Fibroblast of lung (primary cell): ENCODE measurements at regions not wholly inside any gene's neighbourhood (a gene's known extent, or its start where the extent isn't known, plus 50 kb on each side); places are given as distances from the start of the nearest gene placed in this dataset.

ENCODE experiments used
- DNase-seq, 2 donors: peaks; one replicate each; pipeline versions ENCODE4 v3.0.0 to v3.0.0-alpha.2; 2010; ENCODE audit warnings: low read depth in 2 of 2
- H2AFZ ChIP-seq: 2 replicates; pipeline ENCODE4 v1.5.1; 2012; ENCODE audit warnings: low read length, control low read depth, inconsistent platforms
- H3K27ac ChIP-seq: 2 replicates; pipeline ENCODE4 v1.5.1; 2011; ENCODE audit warnings: low read length, control low read depth; ENCODE audit not compliant: insufficient read depth
- H3K27me3 ChIP-seq: 2 replicates; pipeline ENCODE4 v1.5.1; 2011; ENCODE audit warnings: mild to moderate bottlenecking, low read length; ENCODE audit not compliant: control insufficient read depth, insufficient read depth
- H3K36me3 ChIP-seq: 2 replicates; pipeline ENCODE4 v1.5.1; 2011; ENCODE audit warnings: low read length; ENCODE audit not compliant: control insufficient read depth, insufficient read depth
- H3K4me1 ChIP-seq: 2 replicates; pipeline ENCODE4 v1.5.1; 2011; ENCODE audit warnings: low read length; ENCODE audit not compliant: control insufficient read depth, insufficient read depth; ENCODE audit errors: extremely low read depth
- H3K4me2 ChIP-seq: 2 replicates; pipeline ENCODE4 v1.5.1; 2011; ENCODE audit warnings: low read length, control low read depth; ENCODE audit not compliant: insufficient read depth; ENCODE audit errors: extremely low read depth
- H3K4me3 ChIP-seq, 4 experiments: fragments of 200-600 bp in 1 of 4; sonication (generic) in 1 of 4; replicated peaks in 1 of 4; 2 replicates each; pipeline ENCODE4 v1.5.1; 2011 to 2016; ENCODE audit warnings: low read length in 4 of 4, low read depth in 3 of 4, mild to moderate bottlenecking in 3 of 4, control low read depth in 2 of 4, inconsistent platforms in 1 of 4, mixed read lengths in 1 of 4; ENCODE audit not compliant: insufficient read depth in 1 of 4; ENCODE audit errors: control extremely low read depth in 1 of 4
- H3K79me2 ChIP-seq: 2 replicates; pipeline ENCODE4 v1.5.1; 2012; ENCODE audit warnings: mild to moderate bottlenecking, low read length, inconsistent platforms; ENCODE audit not compliant: control insufficient read depth, insufficient read depth
- H3K9ac ChIP-seq: 2 replicates; pipeline ENCODE4 v1.5.1; 2011; ENCODE audit warnings: mild to moderate bottlenecking, low read length, control low read depth; ENCODE audit not compliant: insufficient read depth
- H3K9me3 ChIP-seq: 2 replicates; pipeline ENCODE4 v1.5.1; 2012; ENCODE audit warnings: low read depth, low read length; ENCODE audit not compliant: control insufficient read depth, insufficient read depth
- H4K20me1 ChIP-seq: 2 replicates; pipeline ENCODE4 v1.5.1; 2011; ENCODE audit warnings: low read length; ENCODE audit not compliant: control insufficient read depth, insufficient read depth; ENCODE audit errors: extremely low read depth
- CTCF ChIP-seq, 2 donors: IDR thresholded peaks in 1 of 2; conservative IDR thresholded peaks in 1 of 2; 1 replicate in 1 of 2; 2 replicates in 1 of 2; pipeline ENCODE4 v1.5.1; 2011 to 2012; ENCODE audit warnings: low read length in 2 of 2, control low read depth in 1 of 2, inconsistent platforms in 1 of 2, low read depth in 1 of 2, mild to moderate bottlenecking in 1 of 2
- EZH2 ChIP-seq: IDR thresholded peaks from 2 replicates; pipeline ENCODE4 v1.5.1; 2012; ENCODE audit warnings: low read length, control low read depth, mild to moderate bottlenecking; ENCODE audit errors: missing control alignments

GRCh38 chr9:95801797-95802196, 73.7 kb upstream of the ERCC6L2 start:
- no peak overlapping the region for H3K9ac ChIP-seq
- H3K27me3 ChIP-seq = no peaks in the 10 kb centered on the region
- DNase-seq = no peak
- no peak for TF ChIP-seq CTCF (conservative IDR thresholded peaks at IDR 0.05 in 1 of 2, IDR thresholded peaks at IDR 0.05 in 1 of 2; ENCODE audit: low read depth in 1 of 2, low read length in 2 of 2)
- no peak for TF ChIP-seq EZH2
- no peaks in the 10 kb centered on the region for H4K20me1 ChIP-seq
- H3K4me3 ChIP-seq = no peak overlapping the region
- no peak overlapping the region for H3K4me2 ChIP-seq
- H3K9me3 ChIP-seq = no peaks in the 10 kb centered on the region
- H2AFZ ChIP-seq = no peak overlapping the region
- no peaks in the 10 kb centered on the region for H3K36me3 ChIP-seq
- H3K27ac ChIP-seq = no peak overlapping the region
- no peaks in the 10 kb centered on the region for H3K4me1 ChIP-seq
- H3K79me2 ChIP-seq = no peaks in the 10 kb centered on the region

GRCh38 chr9:95796029-95796428, 79.5 kb upstream of the ERCC6L2 start:
- Histone ChIP-seq H3K4me2 (no peak overlapping the region), H2AFZ (no peak overlapping the region), H3K27me3 (no peaks in the 10 kb centered on the region), H4K20me1 (no peaks in the 10 kb centered on the region), H3K9me3 (no peaks in the 10 kb centered on the region), H3K4me3 (no peak overlapping the region), H3K4me1 (peaks cover 6% of the 10 kb centered on the region), H3K36me3 (no peaks in the 10 kb centered on the region), H3K9ac (no peak overlapping the region), H3K27ac (no peak overlapping the region), H3K79me2 (no peaks in the 10 kb centered on the region)
- DNase-seq = no peak
- TF ChIP-seq EZH2 (no peak), CTCF (conservative IDR thresholded peaks at IDR 0.05 in 1 of 2, IDR thresholded peaks at IDR 0.05 in 1 of 2; ENCODE audit: low read depth in 1 of 2, low read length in 2 of 2) (no peak)

- H3K9ac ChIP-seq = no peak overlapping the region
- H3K27ac ChIP-seq = peak overlapping the region; percentile 40
- no peaks in the 10 kb centered on the region for H4K20me1 ChIP-seq
- TF ChIP-seq CTCF (conservative IDR thresholded peaks at IDR 0.05 in 1 of 2, IDR thresholded peaks at IDR 0.05 in 1 of 2; ENCODE audit: low read depth in 1 of 2, low read length in 2 of 2) (no peak), EZH2 (no peak)
- no peaks in the 10 kb centered on the region for H3K9me3 ChIP-seq
- no peaks in the 10 kb centered on the region for H3K36me3 ChIP-seq
- no peaks in the 10 kb centered on the region for H3K27me3 ChIP-seq
- peak; percentile 97 to 99 for DNase-seq
- no peak overlapping the region for H3K4me3 ChIP-seq
- H2AFZ ChIP-seq = no peak overlapping the region
- peaks cover 6% of the 10 kb centered on the region for H3K4me1 ChIP-seq
- no peaks in the 10 kb centered on the region for H3K79me2 ChIP-seq
- H3K4me2 ChIP-seq = peak overlapping the region; percentile 27
Observed at GRCh38 chr9:95793924-95794828, 81.3 kb upstream of the ERCC6L2 start.
